Fibroblast of pulmonary artery (primary cell): ENCODE measurements at regions not wholly inside any gene's neighbourhood (a gene's known extent, or its start where the extent isn't known, plus 50 kb on each side); places are given as distances from the start of the nearest gene placed in this dataset.
"Not testable (repeated sequence)": the region's sequence is repeated elsewhere in the genome, so short reads cannot be mapped to it uniquely, and the experiment has no call there.

Experiments used
- DNase-seq: peaks from one replicate; pipeline ENCODE4 v3.0.0-alpha.2; 2010; ENCODE audit warnings: low read depth
- H3K4me3 ChIP-seq: replicated peaks from 2 replicates; pipeline ENCODE4 v1.5.1; 2011; ENCODE audit warnings: low read depth, mild to moderate bottlenecking, control low read depth, low read length, moderate library complexity
- TF ChIP-seq, protein P1 (sequence below): IDR thresholded peaks from 2 replicates; pipeline ENCODE4 v1.5.1; 2011; ENCODE audit warnings: mild to moderate bottlenecking, control low read depth, low read length, inconsistent platforms; ENCODE audit errors: missing control alignments

DNA sequence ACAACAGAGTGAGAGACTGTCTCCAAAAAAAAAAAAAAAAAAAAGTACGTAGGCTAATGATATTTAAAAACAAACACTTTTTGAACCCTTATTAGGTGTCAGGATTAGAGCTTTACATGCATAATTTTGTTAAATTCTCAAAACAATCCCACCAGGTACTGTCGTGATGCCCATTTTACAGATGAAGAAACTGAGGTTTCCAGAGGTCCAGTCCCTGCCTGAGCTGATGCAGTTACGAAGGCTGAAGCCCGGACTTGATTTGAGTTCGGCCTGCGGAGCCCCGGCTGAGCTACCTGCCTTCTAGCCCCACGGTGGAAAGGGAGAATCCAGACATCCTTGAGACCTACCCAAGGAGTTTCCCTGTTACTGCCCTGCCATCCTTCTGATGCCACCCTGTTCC, 137.5 kb upstream of the EEF2KMT start:
- H3K4me3 ChIP-seq: no peak overlapping the region
- no peak for DNase-seq
- TF ChIP-seq, protein P1, sequence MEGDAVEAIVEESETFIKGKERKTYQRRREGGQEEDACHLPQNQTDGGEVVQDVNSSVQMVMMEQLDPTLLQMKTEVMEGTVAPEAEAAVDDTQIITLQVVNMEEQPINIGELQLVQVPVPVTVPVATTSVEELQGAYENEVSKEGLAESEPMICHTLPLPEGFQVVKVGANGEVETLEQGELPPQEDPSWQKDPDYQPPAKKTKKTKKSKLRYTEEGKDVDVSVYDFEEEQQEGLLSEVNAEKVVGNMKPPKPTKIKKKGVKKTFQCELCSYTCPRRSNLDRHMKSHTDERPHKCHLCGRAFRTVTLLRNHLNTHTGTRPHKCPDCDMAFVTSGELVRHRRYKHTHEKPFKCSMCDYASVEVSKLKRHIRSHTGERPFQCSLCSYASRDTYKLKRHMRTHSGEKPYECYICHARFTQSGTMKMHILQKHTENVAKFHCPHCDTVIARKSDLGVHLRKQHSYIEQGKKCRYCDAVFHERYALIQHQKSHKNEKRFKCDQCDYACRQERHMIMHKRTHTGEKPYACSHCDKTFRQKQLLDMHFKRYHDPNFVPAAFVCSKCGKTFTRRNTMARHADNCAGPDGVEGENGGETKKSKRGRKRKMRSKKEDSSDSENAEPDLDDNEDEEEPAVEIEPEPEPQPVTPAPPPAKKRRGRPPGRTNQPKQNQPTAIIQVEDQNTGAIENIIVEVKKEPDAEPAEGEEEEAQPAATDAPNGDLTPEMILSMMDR: no peak

DNA sequence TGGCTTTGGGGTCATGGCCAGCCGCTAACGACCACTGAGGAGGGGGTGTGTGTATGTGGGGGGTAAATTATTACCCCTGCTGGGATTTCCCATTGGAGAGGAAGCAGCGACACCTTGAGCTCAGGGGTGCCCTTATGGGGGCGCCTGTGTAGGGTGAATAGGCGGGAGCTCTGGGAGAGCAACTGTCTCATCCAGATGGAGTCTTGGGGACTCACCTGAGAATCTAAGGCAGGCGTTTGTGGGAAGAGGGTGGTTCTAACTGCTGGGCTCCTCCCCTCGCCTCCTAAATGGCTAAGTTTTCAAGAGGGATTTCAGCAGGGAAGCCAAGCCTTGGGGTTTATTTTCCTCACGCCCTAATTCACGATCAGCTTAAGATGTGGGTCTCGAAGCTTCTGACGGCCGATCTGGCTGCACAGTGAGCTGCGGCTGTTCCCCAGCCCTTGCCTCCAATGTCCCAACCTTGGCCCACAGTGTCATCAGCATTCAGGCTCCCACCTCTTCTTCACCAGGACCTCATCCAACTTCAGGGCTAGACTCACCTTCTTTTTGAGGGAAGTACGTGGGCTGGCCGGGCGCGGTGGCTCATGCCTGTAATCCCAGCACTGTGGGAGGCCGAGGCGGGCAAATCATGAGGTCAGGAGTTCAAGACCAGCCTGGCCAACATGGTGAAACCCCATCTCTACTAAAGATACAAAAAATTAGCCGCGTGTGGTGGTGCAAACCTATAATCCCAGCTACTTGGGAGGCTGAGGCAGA, 136.9 kb upstream of the EEF2KMT start:
- DNase-seq: no peak
- TF ChIP-seq, protein P1: no peak
- H3K4me3 ChIP-seq: no peak overlapping the region

DNA sequence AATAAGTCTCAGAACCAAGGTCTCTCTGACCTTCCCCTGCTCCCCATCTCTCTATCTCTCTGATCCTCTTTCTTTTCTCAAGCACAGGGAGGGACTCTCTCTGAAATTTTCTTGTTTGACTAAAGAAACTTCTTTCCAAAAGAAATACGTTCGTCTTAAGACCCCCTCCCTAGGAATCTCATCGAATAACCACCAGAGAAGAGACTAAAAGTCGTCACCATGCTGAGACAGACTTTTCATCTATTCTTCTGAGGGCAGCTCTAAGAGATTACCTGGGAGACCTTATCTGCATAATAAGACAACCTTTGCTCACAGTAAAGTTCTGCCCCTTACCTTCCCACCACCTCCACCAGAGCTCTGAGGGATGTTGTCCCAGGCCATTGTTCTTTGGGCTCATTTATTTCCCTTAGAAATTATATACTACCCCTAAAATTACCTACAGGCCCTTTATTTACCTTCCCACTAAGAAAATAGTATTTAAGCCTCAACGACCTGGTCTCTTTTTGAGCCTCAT, 133.7 kb upstream of the EEF2KMT start:
- TF ChIP-seq, protein P1: no peak
- DNase-seq: no peak
- no peak overlapping the region for H3K4me3 ChIP-seq

DNA sequence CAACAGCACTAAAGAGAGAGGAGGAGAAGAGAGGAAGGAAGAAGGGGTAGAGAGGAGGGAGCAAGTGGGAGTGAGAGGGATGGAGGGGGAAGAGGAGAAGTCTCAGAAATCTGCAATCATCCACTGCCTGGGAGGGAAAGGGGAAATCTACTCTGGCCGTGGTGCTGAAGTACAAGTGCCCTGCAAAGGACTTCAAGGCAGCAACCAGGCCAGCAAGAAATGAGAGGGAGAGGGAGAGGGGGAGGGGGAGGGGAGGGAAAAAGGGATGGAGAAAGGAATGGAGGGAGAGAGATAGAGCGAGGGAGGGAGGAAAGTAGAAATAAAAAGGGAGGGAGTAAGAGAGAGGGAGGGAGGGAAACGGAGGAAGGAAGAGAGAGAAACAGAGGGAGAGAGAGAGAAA, 130.8 kb upstream of the EEF2KMT start:
- TF ChIP-seq, protein P1: no peak
- H3K4me3 ChIP-seq: no peak overlapping the region
- DNase-seq: no peak

DNA sequence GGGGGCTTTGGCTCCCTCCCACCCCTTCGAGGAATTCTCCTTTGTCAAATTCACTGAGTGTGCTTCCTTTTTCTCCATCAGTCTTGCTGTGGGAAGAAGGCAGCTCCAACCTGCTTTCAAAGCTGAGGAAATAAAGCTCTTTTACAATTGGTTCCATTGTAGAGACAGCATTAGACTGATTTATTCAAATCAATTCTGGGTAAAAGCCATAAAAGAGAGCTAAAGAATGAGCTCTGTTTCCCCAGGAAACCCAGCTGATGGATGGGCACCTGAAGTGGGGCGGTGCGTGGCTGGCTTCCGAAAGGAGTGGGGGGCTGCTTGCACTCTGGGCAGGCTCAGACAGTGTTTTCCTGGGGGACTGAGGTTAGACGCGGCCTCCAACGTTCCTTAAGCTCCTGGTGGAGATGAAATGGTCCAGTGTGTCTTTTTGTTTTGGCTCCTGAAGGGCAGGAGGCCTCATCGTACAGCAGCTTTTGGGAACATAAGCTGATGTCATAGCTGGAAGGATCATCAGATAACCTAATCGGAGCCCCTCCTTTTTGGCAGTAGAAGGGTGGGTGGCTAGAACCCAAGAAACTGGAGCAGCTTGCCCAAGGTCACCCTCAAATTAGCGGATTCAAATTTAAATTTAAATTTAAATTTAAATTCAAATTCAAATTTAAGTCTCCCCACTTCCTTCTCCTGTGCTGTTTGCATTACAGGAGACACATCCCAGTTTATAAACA, 128.5 kb upstream of the EEF2KMT start:
- no peak overlapping the region for H3K4me3 ChIP-seq
- TF ChIP-seq, protein P1: no peak
- no peak for DNase-seq

GRCh38 chr16:5222761-5223160, 125.2 kb upstream of the EEF2KMT start:
- TF ChIP-seq, protein P1: no peak
- no peak for DNase-seq
- no peak overlapping the region for H3K4me3 ChIP-seq

DNA sequence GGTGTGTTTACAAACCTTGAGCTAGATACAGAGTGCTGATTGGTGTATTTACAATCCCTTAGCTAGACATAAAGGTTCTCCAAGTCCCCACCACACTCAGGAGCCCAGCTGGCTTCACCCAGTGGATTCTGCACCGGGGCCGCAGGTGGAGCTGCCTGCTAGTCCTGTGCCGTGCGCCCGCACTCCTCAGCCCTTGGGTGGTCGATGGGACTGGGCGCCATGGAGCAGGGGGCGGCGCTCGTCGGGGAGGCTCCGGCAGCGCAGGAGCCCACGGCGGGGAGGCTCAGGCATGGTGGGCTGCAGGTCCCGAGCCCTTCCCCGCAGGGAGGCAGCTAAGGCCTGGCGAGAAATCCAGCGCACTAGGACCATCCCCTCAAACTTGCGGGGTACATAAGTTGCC, 124.2 kb upstream of the EEF2KMT start:
- H3K4me3 ChIP-seq, DNase-seq: not testable (repeated sequence)
